Breast epithelium (tissue), 4 donors: ENCODE measurements at regions not wholly inside any gene's neighbourhood (a gene's known extent, or its start where the extent isn't known, plus 50 kb on each side); places are given as distances from the start of the nearest gene placed in this dataset.
"Not testable (repeated sequence)": the region's sequence is repeated elsewhere in the genome, so short reads cannot be mapped to it uniquely, and the experiment has no call there.

ENCODE experiments used
- DNase-seq, 2 donors: peaks; one replicate each; pipeline ENCODE4 v3.0.0-alpha.2; 2019; ENCODE audit warnings: low spot score in 2 of 2
- H3K27ac ChIP-seq, 2 donors: fragments of 200-600 bp; sonication (generic) in 1 of 2; one replicate each; pipeline ENCODE4 v1.5.1; 2016 to 2019; ENCODE audit warnings: mild to moderate bottlenecking in 1 of 2
- H3K27me3 ChIP-seq, 2 donors: fragments of 200-600 bp; sonication (generic) in 1 of 2; one replicate each; pipeline versions ENCODE4 v1.5.1 to v1.6.0; 2017 to 2019; ENCODE audit warnings: control low read depth in 1 of 2, mild to moderate bottlenecking in 1 of 2
- H3K36me3 ChIP-seq: fragments of 200-600 bp; one replicate; pipeline ENCODE4 v1.5.1; 2019
- H3K4me1 ChIP-seq, 2 donors: fragments of 200-600 bp; sonication (generic); one replicate each; pipeline ENCODE4 v1.5.1; 2016 to 2019; ENCODE audit warnings: control low read depth in 1 of 2
- H3K4me3 ChIP-seq, 3 donors: fragments of 200-600 bp; sonication (generic); 1 replicate in 2 of 3; 2 replicates in 1 of 3; pipeline ENCODE4 v1.5.1; 2016 to 2019; ENCODE audit warnings: mild to moderate bottlenecking in 3 of 3, moderate library complexity in 2 of 3
- H3K9me3 ChIP-seq, 2 donors: fragments of 200-600 bp; sonication (generic) in 1 of 2; one replicate each; pipeline ENCODE4 v1.5.1; 2016 to 2019; ENCODE audit warnings: control low read depth in 1 of 2
- CTCF ChIP-seq, 3 donors: fragments of 450-650 bp; IDR thresholded peaks; one replicate each; pipeline ENCODE4 v1.5.1; 2016 to 2017; ENCODE audit warnings: antibody characterized with exemption in 3 of 3, mild to moderate bottlenecking in 3 of 3, moderate library complexity in 3 of 3
- POLR2A ChIP-seq: fragments of 450-650 bp; IDR thresholded peaks from one replicate; pipeline ENCODE4 v1.6.1; 2016; ENCODE audit warnings: antibody characterized with exemption, mild to moderate bottlenecking, moderate library complexity
- POLR2AphosphoS5 ChIP-seq, 3 donors: sonication (generic); formaldehyde crosslinking; IDR thresholded peaks; one replicate each; pipeline ENCODE4 v1.6.1; 2017; ENCODE audit warnings: antibody characterized with exemption in 3 of 3
- intact Hi-C: fragments of 100-400 bp; cut with DNase I; formaldehyde crosslinking; loops from one replicate; pipeline ENCODE4 v1.15.1; 2023; ENCODE audit warnings: low total_unique reads

- intact Hi-C loops, result no loop called here
- Histone ChIP-seq H3K9me3 (no peaks in the 10 kb centered on the region), H3K36me3 (no peaks in the 10 kb centered on the region), H3K4me1 (no peaks in the 10 kb centered on the region), H3K27ac (no peak overlapping the region), H3K27me3 (no peaks in the 10 kb centered on the region), H3K4me3 (no peak overlapping the region)
- TF ChIP-seq CTCF (IDR thresholded peaks at IDR 0.05), result no peak
- TF ChIP-seq POLR2AphosphoS5 (IDR thresholded peaks at IDR 0.05), result no peak
- no peak for TF ChIP-seq POLR2A
- no peak for DNase-seq
These were observed 227.7 kb upstream of the CNTN3 start for GRCh38 chr3:74842141-74842540.

GRCh38 chr3:74839566-74839965, 225.1 kb upstream of the CNTN3 start:
- Histone ChIP-seq H3K4me1 (no peaks in the 10 kb centered on the region), H3K36me3 (no peaks in the 10 kb centered on the region), H3K27ac (no peak overlapping the region), H3K4me3 (no peak overlapping the region), H3K27me3 (no peaks in the 10 kb centered on the region), H3K9me3 (no peaks in the 10 kb centered on the region)
- TF ChIP-seq POLR2AphosphoS5 (IDR thresholded peaks at IDR 0.05), result no peak
- intact Hi-C loops, result loop anchor here (5.0 kb wide), 1 partner anchor 1538 kb away; no protein-coding TSS in a partner anchor
- DNase-seq, result no peak

- intact Hi-C loops, result no loop called here
- no peaks in the 10 kb centered on the region for H3K9me3 ChIP-seq
- no peaks in the 10 kb centered on the region for H3K36me3 ChIP-seq
- no peak for DNase-seq
- no peak overlapping the region for H3K4me3 ChIP-seq
- H3K27ac ChIP-seq, result no peak overlapping the region
- H3K27me3 ChIP-seq, result no peaks in the 10 kb centered on the region
- TF ChIP-seq POLR2AphosphoS5 (IDR thresholded peaks at IDR 0.05), result no peak
- TF ChIP-seq CTCF (IDR thresholded peaks at IDR 0.05), result no peak
- H3K4me1 ChIP-seq, result no peaks in the 10 kb centered on the region
These were observed 218.5 kb upstream of the CNTN3 start for GRCh38 chr3:74832925-74833324.

GRCh38 chr3:74830845-74831244, 216.4 kb upstream of the CNTN3 start:
- H3K4me1 ChIP-seq, H3K27ac ChIP-seq, intact Hi-C loops: not testable (repeated sequence)

GRCh38 chr3:74825404-74825803, 210.9 kb upstream of the CNTN3 start:
- H3K4me3 ChIP-seq, H3K27me3 ChIP-seq, DNase-seq, H3K36me3 ChIP-seq, intact Hi-C loops, H3K4me1 ChIP-seq, H3K27ac ChIP-seq, H3K9me3 ChIP-seq: not testable (repeated sequence)

More at GRCh38 chr3:74830845-74831244, 216.4 kb upstream of the CNTN3 start:
- not testable (repeated sequence) for H3K9me3 ChIP-seq, DNase-seq, H3K27me3 ChIP-seq, H3K4me3 ChIP-seq, H3K36me3 ChIP-seq

- intact Hi-C loops, result no loop called here
- no peaks in the 10 kb centered on the region for H3K36me3 ChIP-seq
- H3K4me1 ChIP-seq, result no peaks in the 10 kb centered on the region
- no peak for DNase-seq
- no peaks in the 10 kb centered on the region for H3K27me3 ChIP-seq
- no peak overlapping the region for H3K27ac ChIP-seq
- H3K9me3 ChIP-seq, result no peaks in the 10 kb centered on the region
- no peak overlapping the region for H3K4me3 ChIP-seq
- TF ChIP-seq POLR2A, result no peak
- TF ChIP-seq CTCF (IDR thresholded peaks at IDR 0.05), result no peak
- no peak for TF ChIP-seq POLR2AphosphoS5 (IDR thresholded peaks at IDR 0.05)
These were observed 209.9 kb upstream of the CNTN3 start for GRCh38 chr3:74824366-74824765.

- TF ChIP-seq CTCF (IDR thresholded peaks at IDR 0.05), result no peak
- no peak for TF ChIP-seq POLR2AphosphoS5 (IDR thresholded peaks at IDR 0.05)
- no peak for TF ChIP-seq POLR2A
- no peaks in the 10 kb centered on the region for H3K36me3 ChIP-seq
- H3K27me3 ChIP-seq, result no peaks in the 10 kb centered on the region
- H3K27ac ChIP-seq, result no peak overlapping the region
- intact Hi-C loops, result no loop called here
- no peak overlapping the region for H3K4me3 ChIP-seq
- no peaks in the 10 kb centered on the region for H3K9me3 ChIP-seq
- DNase-seq, result no peak
- H3K4me1 ChIP-seq, result no peaks in the 10 kb centered on the region
These were observed 199.7 kb upstream of the CNTN3 start for GRCh38 chr3:74814181-74814580.
